Colonic mucosa (tissue), 4 donors: ENCODE measurements at regions not wholly inside any gene's neighbourhood (a gene's known extent, or its start where the extent isn't known, plus 50 kb on each side); places are given as distances from the start of the nearest gene placed in this dataset.
"Not testable (repeated sequence)": the region's sequence is repeated elsewhere in the genome, so short reads cannot be mapped to it uniquely, and the experiment has no call there.

ENCODE experiments used
- DNase-seq: peaks from one replicate; pipeline ENCODE4 v3.0.0-alpha.2; 2020
- H3K27ac ChIP-seq: fragments of 200-600 bp; one replicate; pipeline ENCODE4 v1.8.0; 2021
- H3K27me3 ChIP-seq: fragments of 200-600 bp; one replicate; pipeline ENCODE4 v1.8.0; 2021
- H3K36me3 ChIP-seq: fragments of 200-600 bp; one replicate; pipeline ENCODE4 v1.8.0; 2021
- H3K4me1 ChIP-seq: fragments of 200-600 bp; one replicate; pipeline ENCODE4 v1.8.0; 2021; ENCODE audit warnings: mild to moderate bottlenecking
- H3K4me3 ChIP-seq: fragments of 200-600 bp; one replicate; pipeline ENCODE4 v1.8.0; 2021
- H3K9ac ChIP-seq, 2 donors: one replicate each; pipeline ENCODE4 v1.7.0; 2013; ENCODE audit warnings: control low read depth in 2 of 2, low read depth in 2 of 2, low read length in 2 of 2
- H3K9me3 ChIP-seq: fragments of 200-600 bp; one replicate; pipeline ENCODE4 v1.8.0; 2021
- CTCF ChIP-seq: fragments of 200-600 bp; IDR thresholded peaks from one replicate; pipeline ENCODE4 v1.8.0; 2022; ENCODE audit warnings: antibody characterized with exemption, mild to moderate bottlenecking
- intact Hi-C: fragments of 100-400 bp; cut with DNase I; formaldehyde crosslinking; loops from one replicate; pipeline ENCODE4 v1.14.1; 2022
- donor health status: healthy.
- donor health status: DM: no; HTN: no; CAD: no.
- donor health status: DM: no; HTN: no; CAD: no.

- H3K4me3 ChIP-seq, intact Hi-C loops, H3K27ac ChIP-seq, H3K36me3 ChIP-seq, DNase-seq, H3K27me3 ChIP-seq, H3K9me3 ChIP-seq, H3K4me1 ChIP-seq, H3K9ac ChIP-seq: not testable (repeated sequence)
These were observed 394.7 kb downstream of the TMEM121 start for GRCh38 chr14:105920803-105921755.

- H3K9me3 ChIP-seq, DNase-seq, H3K27ac ChIP-seq, H3K27me3 ChIP-seq, H3K4me3 ChIP-seq, H3K36me3 ChIP-seq, intact Hi-C loops, H3K4me1 ChIP-seq, H3K9ac ChIP-seq: not testable (repeated sequence)
These were observed 395.4 kb downstream of the TMEM121 start for GRCh38 chr14:105921781-105922180.

GRCh38 chr14:105923520-105924191 lies 397.3 kb downstream of the TMEM121 start:
- H3K9me3 ChIP-seq, H3K4me1 ChIP-seq, H3K4me3 ChIP-seq, intact Hi-C loops, H3K27ac ChIP-seq, DNase-seq, H3K27me3 ChIP-seq, H3K9ac ChIP-seq, H3K36me3 ChIP-seq: not testable (repeated sequence)

- Histone ChIP-seq H3K9ac (no peak overlapping the region), H3K27me3 (no peaks in the 10 kb centered on the region), H3K9me3 (no peaks in the 10 kb centered on the region), H3K27ac (no peak overlapping the region), H3K36me3 (no peaks in the 10 kb centered on the region), H3K4me3 (no peak overlapping the region), H3K4me1 (no peaks in the 10 kb centered on the region)
- intact Hi-C loops: no loop called here
- no peak for DNase-seq
- no peak for TF ChIP-seq CTCF
These were observed 398.7 kb downstream of the TMEM121 start for GRCh38 chr14:105924951-105925591.

- Histone ChIP-seq H3K4me1 (no peaks in the 10 kb centered on the region), H3K4me3 (no peak overlapping the region), H3K9ac (no peak overlapping the region), H3K9me3 (no peaks in the 10 kb centered on the region), H3K27me3 (no peaks in the 10 kb centered on the region), H3K36me3 (no peaks in the 10 kb centered on the region), H3K27ac (no peak overlapping the region)
- DNase-seq: no peak
- intact Hi-C loops: no loop called here
- TF ChIP-seq CTCF: no peak
These were observed 399.4 kb downstream of the TMEM121 start for GRCh38 chr14:105925615-105926372.

- DNase-seq: no peak
- Histone ChIP-seq H3K27ac (no peak overlapping the region), H3K36me3 (no peaks in the 10 kb centered on the region), H3K4me3 (no peak overlapping the region), H3K9ac (no peak overlapping the region), H3K4me1 (no peaks in the 10 kb centered on the region), H3K27me3 (no peaks in the 10 kb centered on the region), H3K9me3 (no peaks in the 10 kb centered on the region)
- intact Hi-C loops: no loop called here
- no peak for TF ChIP-seq CTCF
These were observed 400.2 kb downstream of the TMEM121 start for GRCh38 chr14:105926373-105927095.
